Breast epithelium (tissue), 4 donors: ENCODE measurements at regions not wholly inside any gene's neighbourhood (a gene's known extent, or its start where the extent isn't known, plus 50 kb on each side); places are given as distances from the start of the nearest gene placed in this dataset.

Experiments used
- DNase-seq, 2 donors: peaks; one replicate each; pipeline ENCODE4 v3.0.0-alpha.2; 2019; ENCODE audit warnings: low spot score in 2 of 2
- H3K27ac ChIP-seq, 2 donors: fragments of 200-600 bp; sonication (generic) in 1 of 2; one replicate each; pipeline ENCODE4 v1.5.1; 2016 to 2019; ENCODE audit warnings: mild to moderate bottlenecking in 1 of 2
- H3K27me3 ChIP-seq, 2 donors: fragments of 200-600 bp; sonication (generic) in 1 of 2; one replicate each; pipeline versions ENCODE4 v1.5.1 to v1.6.0; 2017 to 2019; ENCODE audit warnings: control low read depth in 1 of 2, mild to moderate bottlenecking in 1 of 2
- H3K36me3 ChIP-seq: fragments of 200-600 bp; one replicate; pipeline ENCODE4 v1.5.1; 2019
- H3K4me1 ChIP-seq, 2 donors: fragments of 200-600 bp; sonication (generic); one replicate each; pipeline ENCODE4 v1.5.1; 2016 to 2019; ENCODE audit warnings: control low read depth in 1 of 2
- H3K4me3 ChIP-seq, 3 donors: fragments of 200-600 bp; sonication (generic); 1 replicate in 2 of 3; 2 replicates in 1 of 3; pipeline ENCODE4 v1.5.1; 2016 to 2019; ENCODE audit warnings: mild to moderate bottlenecking in 3 of 3, moderate library complexity in 2 of 3
- H3K9me3 ChIP-seq, 2 donors: fragments of 200-600 bp; sonication (generic) in 1 of 2; one replicate each; pipeline ENCODE4 v1.5.1; 2016 to 2019; ENCODE audit warnings: control low read depth in 1 of 2
- POLR2A ChIP-seq: fragments of 450-650 bp; IDR thresholded peaks from one replicate; pipeline ENCODE4 v1.6.1; 2016; ENCODE audit warnings: antibody characterized with exemption, mild to moderate bottlenecking, moderate library complexity
- POLR2AphosphoS5 ChIP-seq, 3 donors: sonication (generic); formaldehyde crosslinking; IDR thresholded peaks; one replicate each; pipeline ENCODE4 v1.6.1; 2017; ENCODE audit warnings: antibody characterized with exemption in 3 of 3
- intact Hi-C: fragments of 100-400 bp; cut with DNase I; formaldehyde crosslinking; loops from one replicate; pipeline ENCODE4 v1.15.1; 2023; ENCODE audit warnings: low total_unique reads
- TF ChIP-seq, protein P1 (sequence below), 3 donors: fragments of 450-650 bp; IDR thresholded peaks; one replicate each; pipeline ENCODE4 v1.5.1; 2016 to 2017; ENCODE audit warnings: antibody characterized with exemption in 3 of 3, mild to moderate bottlenecking in 3 of 3, moderate library complexity in 3 of 3

DNA sequence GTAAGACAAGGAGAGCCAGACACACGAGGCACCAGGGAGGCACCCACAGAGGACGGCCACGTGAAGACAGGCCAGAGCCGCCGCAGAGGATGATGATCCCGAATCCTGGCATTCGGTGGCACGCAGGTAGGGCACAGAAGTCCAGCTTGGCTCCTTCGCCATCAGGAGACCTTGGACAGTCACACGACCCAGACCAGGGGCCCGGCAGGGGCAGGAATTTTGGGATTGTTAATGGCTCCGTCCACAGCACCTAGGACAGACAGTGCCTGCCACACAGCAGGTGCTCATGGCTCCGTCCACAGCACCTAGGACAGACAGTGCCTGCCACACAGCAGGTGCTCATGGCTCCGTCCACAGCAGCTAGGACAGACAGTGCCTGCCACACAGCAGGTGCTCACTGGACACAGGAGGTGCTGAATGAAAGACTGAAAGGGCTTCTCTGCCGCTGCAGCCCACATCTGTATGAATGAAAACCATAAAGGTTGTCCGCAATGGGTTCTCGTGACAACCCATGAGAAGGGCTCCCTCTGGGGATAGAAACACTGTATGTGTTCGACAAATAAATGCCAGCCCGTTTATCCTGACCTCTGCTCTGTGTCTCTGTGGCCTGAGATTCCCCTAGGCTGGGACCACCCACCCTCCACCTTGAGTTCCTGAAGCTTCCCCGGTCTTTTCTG is 341.6 kb downstream of the CTTN start:
- Histone ChIP-seq H3K27ac (no peak overlapping the region), H3K4me1 (no peaks in the 10 kb centered on the region), H3K9me3 (no peaks in the 10 kb centered on the region), H3K27me3 (no peaks in the 10 kb centered on the region), H3K36me3 (no peaks in the 10 kb centered on the region), H3K4me3 (no peak overlapping the region)
- intact Hi-C loops = loop anchor here (10.0 kb wide), 1 partner anchor 255 kb away; no protein-coding TSS in a partner anchor
- TF ChIP-seq POLR2AphosphoS5 (IDR thresholded peaks at IDR 0.05) = no peak
- no peak for TF ChIP-seq POLR2A
- TF ChIP-seq, protein P1, sequence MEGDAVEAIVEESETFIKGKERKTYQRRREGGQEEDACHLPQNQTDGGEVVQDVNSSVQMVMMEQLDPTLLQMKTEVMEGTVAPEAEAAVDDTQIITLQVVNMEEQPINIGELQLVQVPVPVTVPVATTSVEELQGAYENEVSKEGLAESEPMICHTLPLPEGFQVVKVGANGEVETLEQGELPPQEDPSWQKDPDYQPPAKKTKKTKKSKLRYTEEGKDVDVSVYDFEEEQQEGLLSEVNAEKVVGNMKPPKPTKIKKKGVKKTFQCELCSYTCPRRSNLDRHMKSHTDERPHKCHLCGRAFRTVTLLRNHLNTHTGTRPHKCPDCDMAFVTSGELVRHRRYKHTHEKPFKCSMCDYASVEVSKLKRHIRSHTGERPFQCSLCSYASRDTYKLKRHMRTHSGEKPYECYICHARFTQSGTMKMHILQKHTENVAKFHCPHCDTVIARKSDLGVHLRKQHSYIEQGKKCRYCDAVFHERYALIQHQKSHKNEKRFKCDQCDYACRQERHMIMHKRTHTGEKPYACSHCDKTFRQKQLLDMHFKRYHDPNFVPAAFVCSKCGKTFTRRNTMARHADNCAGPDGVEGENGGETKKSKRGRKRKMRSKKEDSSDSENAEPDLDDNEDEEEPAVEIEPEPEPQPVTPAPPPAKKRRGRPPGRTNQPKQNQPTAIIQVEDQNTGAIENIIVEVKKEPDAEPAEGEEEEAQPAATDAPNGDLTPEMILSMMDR (IDR thresholded peaks at IDR 0.05) = no peak
- DNase-seq = no peak

DNA sequence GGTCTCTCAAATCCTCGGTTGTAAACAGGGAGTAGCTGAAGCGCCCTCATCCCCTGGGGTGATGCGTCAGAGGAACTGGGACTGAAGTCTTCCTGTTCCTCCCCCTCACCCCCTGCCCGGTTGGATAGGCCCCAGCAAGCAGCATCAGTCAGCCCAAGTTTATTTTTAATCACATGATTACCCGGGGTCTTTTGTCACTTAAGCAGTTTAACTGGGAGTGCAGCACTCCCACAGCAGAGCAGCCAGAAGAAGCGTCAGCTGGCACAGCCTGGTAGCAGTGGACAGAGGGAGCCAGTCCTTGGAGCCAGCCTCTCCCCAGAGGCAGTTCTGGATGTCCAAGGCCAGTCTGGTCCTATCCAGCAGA is 342.1 kb downstream of the CTTN start:
- Histone ChIP-seq H3K36me3 (no peaks in the 10 kb centered on the region), H3K4me1 (no peaks in the 10 kb centered on the region), H3K9me3 (no peaks in the 10 kb centered on the region), H3K27ac (no peak overlapping the region), H3K4me3 (no peak overlapping the region), H3K27me3 (no peaks in the 10 kb centered on the region)
- TF ChIP-seq, protein P1 (IDR thresholded peaks at IDR 0.05) = no peak
- TF ChIP-seq POLR2AphosphoS5 (IDR thresholded peaks at IDR 0.05) (no peak), POLR2A (no peak)
- intact Hi-C loops = no loop called here
- no peak for DNase-seq

DNA sequence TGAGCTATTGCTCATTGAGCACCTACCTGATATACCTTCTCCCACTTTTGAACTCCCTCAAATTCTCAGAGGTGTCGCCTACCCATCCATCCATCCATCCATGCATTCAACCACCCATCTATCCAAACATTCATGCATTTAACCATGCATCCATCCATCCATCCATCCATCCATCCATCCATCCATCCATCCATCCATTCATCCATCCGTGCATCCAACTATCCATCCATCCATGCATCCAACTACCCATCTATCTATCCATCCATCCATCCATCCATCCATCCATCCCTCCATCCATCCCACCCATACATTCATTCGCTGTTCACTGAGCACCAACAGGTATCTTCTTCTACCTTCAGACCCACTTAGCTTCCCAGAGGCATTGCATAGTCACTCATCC is 342.8 kb downstream of the CTTN start:
- Histone ChIP-seq H3K27me3 (no peaks in the 10 kb centered on the region), H3K4me3 (no peak overlapping the region), H3K9me3 (no peaks in the 10 kb centered on the region), H3K4me1 (no peaks in the 10 kb centered on the region), H3K36me3 (no peaks in the 10 kb centered on the region), H3K27ac (no peak overlapping the region)
- intact Hi-C loops = no loop called here
- no peak for DNase-seq
- TF ChIP-seq, protein P1 (IDR thresholded peaks at IDR 0.05) = no peak
- TF ChIP-seq POLR2A (no peak), POLR2AphosphoS5 (IDR thresholded peaks at IDR 0.05) (no peak)

DNA sequence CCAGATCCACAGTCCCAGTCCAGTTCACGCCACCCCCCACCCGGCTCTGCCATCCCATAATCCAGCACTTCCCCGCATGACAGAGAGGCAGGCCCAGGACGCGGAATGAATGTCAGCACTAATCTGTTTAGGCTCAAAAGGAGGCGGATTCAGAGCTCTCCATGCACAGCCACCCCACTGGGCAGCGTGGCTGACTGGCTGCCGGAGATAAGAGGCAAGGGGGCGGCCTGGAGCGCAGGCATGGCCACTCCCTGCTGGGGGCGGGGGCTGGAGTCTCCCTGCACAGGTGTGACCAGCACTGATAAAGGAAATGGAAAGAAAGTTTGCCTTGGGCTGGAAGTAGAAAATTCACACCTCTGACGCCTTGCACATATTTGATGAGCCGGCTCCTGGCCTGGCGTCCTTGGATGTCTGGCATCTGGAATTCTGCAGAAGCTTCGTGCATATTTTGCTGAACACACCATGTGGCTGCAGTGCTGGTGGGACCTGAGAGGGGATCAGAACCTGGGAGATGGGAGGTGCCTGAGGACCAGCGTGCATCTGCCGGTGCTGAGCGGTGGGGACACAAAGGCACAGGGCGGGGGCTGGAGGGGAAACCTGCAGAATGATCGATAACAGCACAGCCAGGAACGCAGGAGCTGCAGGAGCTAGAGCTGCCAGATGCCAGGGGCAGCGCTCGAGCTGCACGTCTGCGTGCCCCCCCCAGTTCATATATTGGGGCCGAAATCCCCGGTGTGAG is 344.4 kb downstream of the CTTN start:
- intact Hi-C loops = no loop called here
- no peak for DNase-seq

DNA sequence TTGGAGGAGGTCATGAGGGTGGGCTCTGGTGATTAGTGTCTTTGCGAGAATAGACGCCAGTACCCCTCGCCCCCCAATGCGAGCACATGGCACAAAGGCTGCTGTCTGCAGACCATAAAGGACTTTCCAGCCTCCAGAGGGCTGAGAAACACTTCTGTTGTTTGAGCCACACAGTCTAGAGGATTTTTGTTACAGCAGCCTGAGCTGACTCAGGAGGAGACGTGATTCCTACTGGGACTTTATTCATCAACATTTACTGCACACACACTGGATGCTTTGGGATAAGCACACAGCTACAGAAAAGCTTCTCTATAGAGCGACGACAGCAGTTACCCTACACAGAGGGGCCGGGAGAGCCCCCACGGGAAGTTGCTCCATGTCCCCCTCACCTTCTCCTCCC is 345.0 kb downstream of the CTTN start:
- TF ChIP-seq POLR2AphosphoS5 (IDR thresholded peaks at IDR 0.05) (no peak), POLR2A (no peak)
- TF ChIP-seq, protein P1 (IDR thresholded peaks at IDR 0.05) = no peak
- DNase-seq = no peak
- Histone ChIP-seq H3K4me1 (no peaks in the 10 kb centered on the region), H3K4me3 (no peak overlapping the region), H3K27ac (no peak overlapping the region), H3K36me3 (no peaks in the 10 kb centered on the region), H3K27me3 (peaks cover 0 to 4% of the 10 kb centered on the region in 2 donors), H3K9me3 (no peaks in the 10 kb centered on the region)
- intact Hi-C loops = no loop called here

More for the DNA sequence above, 344.4 kb downstream of the CTTN start:
- no peaks in the 10 kb centered on the region for H3K4me1 ChIP-seq
- TF ChIP-seq, protein P1 (IDR thresholded peaks at IDR 0.05) = no peak
- TF ChIP-seq POLR2AphosphoS5 (IDR thresholded peaks at IDR 0.05) = no peak
- TF ChIP-seq POLR2A = no peak
- no peaks in the 10 kb centered on the region for H3K36me3 ChIP-seq
- no peaks in the 10 kb centered on the region for H3K9me3 ChIP-seq
- H3K4me3 ChIP-seq = no peak overlapping the region
- H3K27ac ChIP-seq = no peak overlapping the region
- H3K27me3 ChIP-seq = peaks cover 0 to 4% of the 10 kb centered on the region in 2 donors
